ENCODE measurements at regions not wholly inside any gene's neighbourhood (a gene's known extent, or its start where the extent isn't known, plus 50 kb on each side); places are given as distances from the start of the nearest gene placed in this dataset.
"Not testable (repeated sequence)": the region's sequence is repeated elsewhere in the genome, so short reads cannot be mapped to it uniquely, and the experiment has no call there.

DNA sequence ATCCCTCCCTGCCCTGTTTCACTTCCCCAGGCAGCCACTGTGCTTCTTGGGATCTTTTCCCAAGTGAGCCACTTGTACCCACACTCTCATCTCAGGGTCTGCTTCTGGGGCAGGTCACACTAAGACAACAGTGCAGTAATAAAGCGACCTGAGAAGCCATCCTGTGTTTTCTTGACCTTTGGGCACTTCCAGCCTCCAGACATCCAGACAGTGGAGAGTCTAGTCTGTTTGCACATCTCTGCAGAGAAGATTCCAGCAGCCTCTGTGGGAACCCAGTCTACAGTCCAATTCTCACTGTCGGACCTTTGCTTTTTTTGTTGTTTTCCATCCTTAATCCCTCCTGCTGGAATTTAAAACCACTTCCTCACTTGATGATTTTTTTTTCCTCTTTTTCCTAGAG lies 50.3 kb upstream of the ATP6AP2 start:
- no peak for DNase-seq

DNA sequence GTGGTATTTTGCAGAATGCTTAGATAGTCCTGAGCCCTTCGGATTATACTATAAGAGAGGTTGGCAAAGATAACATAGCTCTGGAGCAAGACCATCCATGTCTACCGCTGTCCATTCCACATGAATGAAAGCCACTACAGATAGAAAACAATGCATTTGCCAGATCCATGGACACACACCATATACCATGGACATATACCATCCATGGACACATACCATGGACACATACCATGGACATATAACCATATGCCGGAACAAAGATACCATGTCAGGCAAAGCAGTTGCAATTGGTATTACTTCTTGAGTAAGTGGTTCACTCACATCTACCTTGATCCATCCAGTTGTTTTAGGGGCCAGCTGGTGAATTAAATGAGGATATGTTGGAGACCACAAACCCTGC lies 53.2 kb upstream of the ATP6AP2 start:
- DNase-seq, result no peak

GRCh38 chrX:40526412-40526811 lies 54.4 kb upstream of the ATP6AP2 start:
- DNase-seq, result no peak

DNA sequence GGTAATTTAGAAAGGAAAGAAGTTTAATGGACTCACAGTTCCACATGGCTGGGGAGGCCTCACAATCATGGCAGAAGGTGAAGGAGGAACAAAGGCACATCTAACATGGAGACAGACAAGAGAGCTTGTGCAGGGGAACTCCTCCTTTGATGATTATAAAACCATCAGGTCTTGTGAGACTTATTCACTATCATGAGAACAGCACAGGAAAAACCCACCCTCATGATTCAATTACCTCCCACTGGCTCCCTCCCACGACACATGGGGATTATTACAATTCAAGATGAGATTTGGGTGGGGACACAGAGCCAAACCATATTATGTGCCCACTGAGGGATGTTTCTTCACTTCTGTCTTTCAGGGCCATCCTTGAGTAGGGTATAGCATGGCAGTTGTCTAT lies 54.9 kb upstream of the ATP6AP2 start:
- DNase-seq, result not testable (repeated sequence)

DNA sequence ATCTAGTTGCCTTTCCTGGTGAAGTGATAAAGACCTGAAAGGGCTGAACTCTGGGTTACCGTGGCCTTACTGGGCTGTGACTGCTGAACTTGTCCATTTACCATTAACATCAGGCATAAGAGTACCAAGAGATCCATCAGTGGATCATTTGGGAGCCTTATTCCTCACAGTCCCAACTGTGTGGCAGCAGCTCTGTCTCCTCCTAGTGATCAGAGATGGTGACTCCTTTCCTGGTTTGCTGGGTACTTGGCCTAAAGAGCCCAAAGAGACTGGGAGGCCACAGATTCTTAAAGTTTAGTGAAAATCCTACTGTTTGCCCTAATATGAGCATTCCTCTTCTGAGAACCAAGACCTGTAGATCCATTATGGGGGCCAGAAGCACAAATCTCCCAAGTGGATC lies 56.3 kb upstream of the ATP6AP2 start:
- no peak for DNase-seq

GRCh38 chrX:40523852-40524251 lies 56.9 kb upstream of the ATP6AP2 start:
- no peak for DNase-seq

GRCh38 chrX:40521868-40522450 lies 58.8 kb upstream of the ATP6AP2 start:
- no peak for DNase-seq

DNA sequence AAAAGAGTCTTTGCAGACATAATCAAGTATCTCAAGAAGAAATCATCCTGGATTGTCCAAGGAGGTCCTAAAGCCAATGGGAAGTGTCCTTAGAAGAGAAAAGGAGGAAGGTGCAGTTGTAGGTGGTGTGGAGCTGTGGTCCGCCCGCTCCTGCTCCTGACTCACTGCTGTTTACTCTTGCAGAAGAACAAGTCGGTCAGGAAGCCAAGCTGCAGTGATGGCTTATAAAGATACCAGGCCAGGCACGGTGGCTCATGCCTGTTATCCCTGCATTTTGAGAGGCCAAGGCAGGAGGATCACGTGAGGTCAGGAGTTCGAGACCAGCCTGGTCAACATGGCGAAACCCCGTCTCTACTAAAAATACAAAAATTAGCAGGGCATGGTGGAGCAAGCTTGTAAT lies 66.4 kb upstream of the ATP6AP2 start:
- no peak for DNase-seq

- DNase-seq, result no peak
These were observed 66.9 kb upstream of the ATP6AP2 start for GRCh38 chrX:40513835-40514234.

GRCh38 chrX:40513012-40513411 lies 67.8 kb upstream of the ATP6AP2 start:
- DNase-seq, result no peak

DNA sequence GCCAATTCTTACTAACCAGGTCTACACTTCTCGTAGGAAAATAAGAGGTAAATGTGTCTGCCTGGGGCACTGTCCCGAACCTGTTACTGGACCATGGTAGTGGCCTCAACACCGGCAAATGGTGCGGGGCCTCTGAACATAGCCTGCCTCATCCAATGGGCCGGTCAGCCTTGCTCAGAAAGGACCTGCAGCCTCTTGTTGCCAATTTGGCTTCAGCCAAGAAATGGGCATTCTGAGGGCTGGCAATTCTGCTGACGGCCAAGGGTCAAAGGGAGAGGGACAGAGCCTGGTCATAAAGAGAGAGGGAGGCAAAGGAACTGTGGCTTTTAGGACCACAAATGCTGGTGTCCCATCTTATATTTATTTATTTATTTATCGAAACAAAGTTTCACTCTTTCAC lies 69.5 kb upstream of the ATP6AP2 start:
- no peak for DNase-seq

DNA sequence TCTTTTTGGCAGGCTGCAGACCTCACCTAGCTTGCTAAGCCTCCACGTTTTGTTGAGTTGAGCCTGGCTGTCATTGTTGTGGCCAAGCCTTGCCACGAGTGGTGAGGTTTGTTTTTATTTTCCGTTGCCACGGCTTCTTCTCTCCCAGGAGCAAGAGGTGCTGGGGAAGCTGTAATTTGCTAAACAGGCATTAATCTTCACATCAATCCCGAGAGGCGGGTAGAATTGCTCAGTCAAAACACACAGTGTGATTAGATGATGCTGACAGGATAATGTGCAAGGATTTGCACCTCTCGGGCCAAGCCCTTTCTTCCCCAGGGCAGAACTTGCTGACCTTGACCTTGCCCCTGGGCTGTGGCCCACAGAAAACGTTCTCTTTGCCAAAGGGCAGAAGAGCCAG lies 72.2 kb upstream of the ATP6AP2 start:
- DNase-seq, result no peak

DNA sequence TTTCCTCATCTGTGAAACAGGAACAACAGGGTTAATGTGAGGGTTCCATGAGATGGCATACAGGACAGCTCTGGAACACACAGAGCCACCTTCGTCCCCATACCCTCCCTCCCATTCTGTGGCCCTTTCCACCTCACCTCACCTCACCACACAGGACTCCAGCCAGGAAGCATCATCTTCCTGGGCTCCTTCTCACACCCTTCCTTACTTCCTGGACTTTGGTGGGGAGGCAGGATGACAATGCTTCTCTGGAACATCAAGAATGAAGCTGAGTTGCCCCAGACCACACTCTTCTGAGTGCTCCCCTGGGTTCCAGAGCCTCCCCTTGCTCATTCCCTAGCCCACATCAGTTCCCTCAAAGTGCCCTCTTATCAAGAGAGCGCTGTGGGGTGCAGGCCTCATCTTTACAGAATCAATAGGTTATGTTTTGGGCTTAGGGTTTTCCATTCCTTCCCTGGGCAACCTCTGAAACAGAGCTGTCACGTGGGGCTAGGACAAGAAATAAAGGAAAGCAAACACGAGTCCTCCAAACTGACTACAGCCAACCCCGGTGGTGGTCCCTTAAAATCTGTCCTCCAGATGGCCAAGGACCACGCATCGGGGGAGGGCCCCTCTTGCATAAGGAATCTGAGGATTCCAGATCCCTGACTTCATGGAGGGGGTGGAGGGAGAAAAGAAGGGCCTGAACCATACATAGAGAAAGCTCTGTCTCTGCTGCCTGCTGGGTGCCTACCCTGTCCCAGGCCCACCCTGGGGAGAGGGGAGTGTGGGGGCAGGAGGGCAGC lies 74.4 kb upstream of the ATP6AP2 start:
- DNase-seq, result no peak

DNA sequence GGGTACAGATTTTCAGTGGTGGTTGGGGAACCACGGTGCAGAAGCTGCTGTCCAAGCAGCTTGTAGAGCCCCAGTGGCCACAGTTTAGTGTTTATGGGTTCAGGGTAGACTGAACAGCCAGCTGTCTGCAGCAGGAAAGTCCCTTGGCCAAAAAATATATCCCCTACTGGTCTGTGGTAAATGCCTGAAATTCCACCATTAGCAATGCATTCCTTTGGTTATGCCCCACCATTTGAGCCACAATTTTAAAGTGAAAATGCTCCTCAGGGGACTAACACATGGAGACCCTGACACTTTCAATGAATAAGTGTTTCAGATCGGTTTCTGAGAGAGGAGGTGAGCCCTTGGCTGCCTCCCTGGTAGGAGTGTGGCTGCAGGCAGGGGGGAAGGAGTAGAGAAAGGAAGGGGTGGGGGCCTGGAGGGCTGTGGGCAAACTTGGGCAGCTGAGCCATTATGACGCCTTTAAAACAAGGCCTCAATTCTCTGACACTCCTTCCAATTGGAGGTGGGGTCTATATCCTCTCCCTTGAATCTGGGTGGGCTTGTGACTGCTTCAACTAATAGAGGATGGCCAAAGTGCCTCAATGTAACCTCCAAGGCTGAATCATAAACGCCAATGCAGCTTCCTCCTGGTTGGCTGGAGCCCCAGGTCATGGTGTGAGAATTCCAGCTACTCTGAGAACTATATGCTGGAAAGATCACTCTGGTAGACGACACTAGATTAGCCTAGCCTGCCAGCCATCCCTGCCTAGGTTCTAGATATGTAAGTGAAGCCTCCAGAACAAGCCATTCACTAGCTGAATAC lies 75.8 kb upstream of the ATP6AP2 start:
- no peak for DNase-seq

DNA sequence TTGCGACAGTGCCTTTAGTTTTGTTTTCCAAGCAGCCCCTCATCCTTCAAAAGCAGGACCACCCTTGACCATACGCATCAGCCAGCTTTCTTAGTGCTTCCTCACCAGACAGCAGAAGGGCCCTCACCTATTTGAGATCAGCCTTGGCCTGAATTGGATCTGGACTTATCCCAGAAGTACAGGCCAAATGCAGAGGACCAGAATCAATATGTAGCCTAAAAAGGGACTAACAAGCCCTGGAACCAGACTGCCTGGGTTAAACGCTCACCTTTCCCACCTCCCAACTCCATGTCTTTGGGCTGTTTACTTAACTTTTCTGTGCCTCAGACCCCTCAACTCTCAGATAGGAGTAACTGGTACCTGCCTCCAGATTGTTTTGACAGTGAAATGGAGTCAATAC lies 77.7 kb upstream of the ATP6AP2 start:
- DNase-seq, result no peak

DNA sequence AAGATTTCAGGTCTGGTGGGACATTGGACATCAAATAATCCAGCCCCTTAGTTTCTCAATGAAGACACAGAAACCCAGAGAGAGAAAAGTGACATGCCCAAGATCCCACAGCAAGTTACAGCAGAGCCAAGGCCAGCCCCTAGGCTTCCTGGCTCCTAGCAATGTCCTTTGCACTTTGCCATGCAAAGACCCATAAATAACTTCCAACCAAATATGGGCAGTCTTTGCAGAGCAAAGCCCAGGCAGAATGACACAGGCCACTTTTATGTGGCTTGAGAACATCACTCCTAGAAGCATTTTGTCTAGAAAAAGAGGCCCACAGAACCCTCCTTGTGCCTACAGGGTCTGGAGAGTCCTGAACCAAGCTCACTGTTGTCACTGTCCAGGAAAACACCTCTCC lies 78.1 kb upstream of the ATP6AP2 start:
- no peak for DNase-seq

DNA sequence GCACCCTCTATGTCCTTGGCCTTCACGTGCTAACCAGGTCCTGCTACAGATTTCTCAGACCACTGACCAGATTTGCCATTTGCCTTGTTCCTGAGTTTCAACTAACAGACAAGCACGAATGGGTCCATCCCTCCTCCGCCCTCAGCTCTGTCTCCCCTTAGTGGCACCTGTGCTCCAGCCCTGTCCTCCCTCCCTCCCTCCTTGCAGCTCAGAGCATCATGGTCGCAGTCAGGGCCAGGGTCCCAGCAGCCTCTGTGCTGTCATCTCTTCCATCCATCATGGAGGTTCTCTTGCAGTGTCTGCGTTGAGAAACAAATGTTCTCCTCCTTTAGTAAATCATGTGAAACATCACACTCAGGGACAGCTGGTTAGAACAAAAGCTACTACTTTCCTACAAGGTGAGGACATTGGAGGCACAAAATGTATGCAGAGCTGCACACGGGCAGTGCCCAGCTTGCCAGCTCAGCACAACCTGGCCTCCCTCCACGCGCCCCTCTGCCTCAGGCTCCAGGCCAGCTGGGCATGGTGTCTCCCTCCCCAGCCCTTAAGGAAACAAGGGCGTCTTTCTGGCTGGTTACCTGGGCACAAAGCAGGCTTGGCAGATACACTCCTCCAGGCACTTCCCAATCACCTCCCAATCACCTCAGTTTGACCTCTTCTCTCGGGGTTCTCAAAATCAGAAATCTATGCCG lies 79.5 kb upstream of the ATP6AP2 start:
- DNase-seq, result no peak

- DNase-seq, result no peak
These were observed 84.0 kb upstream of the ATP6AP2 start for GRCh38 chrX:40496728-40497127.

DNA sequence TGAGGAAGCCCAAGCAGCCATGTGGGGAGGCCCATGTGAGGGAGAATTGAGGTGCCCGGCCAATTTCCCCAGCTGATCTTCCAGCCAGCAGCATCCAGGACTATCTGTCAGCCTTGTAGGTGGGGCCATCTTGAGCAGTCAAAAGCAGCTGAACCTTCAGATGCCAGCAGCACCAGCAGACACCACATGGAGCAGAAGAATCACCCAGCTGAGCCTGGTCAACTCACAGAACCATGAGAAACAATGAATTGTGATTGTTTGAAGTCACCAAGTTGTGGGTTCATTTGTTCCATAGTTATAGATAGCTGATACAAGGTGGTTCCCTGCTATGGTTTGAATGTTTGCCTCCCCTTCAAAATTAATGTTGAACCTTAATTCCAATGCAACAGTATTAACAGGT lies 85.1 kb upstream of the ATP6AP2 start:
- no peak for DNase-seq

GRCh38 chrX:40494005-40494404 lies 86.8 kb upstream of the ATP6AP2 start:
- DNase-seq, result no peak

DNA sequence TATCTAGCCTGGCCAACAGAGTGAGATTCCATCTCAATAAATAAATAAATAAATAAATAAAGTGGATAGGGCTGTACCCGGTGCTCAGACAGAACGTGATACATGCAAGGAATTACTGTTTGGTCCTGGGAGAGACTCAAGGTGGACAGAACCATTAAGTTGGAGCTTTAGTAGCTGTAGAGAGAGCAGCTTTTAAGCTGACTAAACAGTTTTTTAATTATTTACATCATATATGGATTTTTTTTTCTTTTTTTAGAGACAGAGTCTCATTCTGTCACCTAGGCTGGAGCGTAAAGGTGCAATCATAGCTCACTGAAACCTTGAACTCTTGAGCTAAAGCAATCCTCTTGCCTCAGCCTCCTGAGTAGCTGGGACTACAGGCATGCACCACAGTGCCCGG lies 92.5 kb upstream of the ATP6AP2 start:
- DNase-seq, result no peak

DNA sequence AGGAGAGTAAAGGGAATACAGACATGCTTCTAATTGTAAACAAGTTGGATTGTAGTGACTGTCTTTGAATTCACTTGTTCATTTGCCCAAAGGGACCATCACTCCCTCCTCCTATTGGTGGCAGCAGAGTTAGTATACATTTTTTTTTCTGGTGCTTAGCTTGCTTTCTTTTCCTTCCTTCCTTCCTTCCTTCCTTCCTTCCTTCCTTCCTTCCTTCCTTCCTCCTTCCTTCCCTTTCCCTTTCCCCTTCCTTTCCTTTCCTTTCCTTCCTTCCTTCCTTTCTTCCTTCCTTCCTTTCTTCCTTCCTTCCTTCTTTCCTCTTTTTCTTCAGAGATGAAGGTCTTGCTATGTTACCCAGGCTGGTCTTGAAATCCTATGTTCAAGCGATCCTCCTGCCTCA lies 94.8 kb upstream of the ATP6AP2 start:
- DNase-seq, result no peak

DNA sequence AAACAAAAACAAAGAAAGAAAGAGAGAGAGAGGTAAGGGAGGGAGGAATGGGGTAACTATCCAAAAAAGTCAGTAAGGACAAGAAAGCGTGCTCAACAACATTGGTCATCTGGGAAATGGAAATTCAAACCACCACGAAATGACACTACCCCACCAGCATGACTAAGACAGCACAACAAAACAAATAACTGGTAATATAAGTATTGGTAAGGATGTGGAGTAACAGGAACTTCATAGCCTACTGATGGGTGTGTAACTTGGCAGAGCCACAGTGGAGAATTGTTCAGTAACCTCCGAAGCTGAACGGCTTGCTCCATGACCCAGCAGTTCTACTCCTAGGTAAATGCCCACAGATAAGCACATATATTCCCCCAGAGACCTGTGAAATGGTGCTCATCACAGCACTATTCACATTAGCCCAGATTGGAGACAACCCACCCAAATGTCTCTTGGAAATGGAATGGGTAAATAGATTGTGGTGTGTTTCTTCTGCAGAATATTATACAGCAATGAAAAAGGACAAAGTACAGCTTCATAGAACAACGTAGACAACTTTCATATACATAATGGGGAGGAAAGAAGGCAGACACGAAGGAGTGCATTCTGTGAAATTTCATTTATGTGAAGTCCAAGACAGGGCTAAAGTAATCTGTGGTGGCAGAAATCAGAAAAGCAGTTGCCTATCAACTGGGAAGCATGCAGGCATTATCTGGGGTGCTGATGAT lies 95.5 kb upstream of the ATP6AP2 start:
- no peak for DNase-seq
